ENCODE measurements at regions not wholly inside any gene's neighbourhood (a gene's known extent, or its start where the extent isn't known, plus 50 kb on each side); places are given as distances from the start of the nearest gene placed in this dataset.

DNA sequence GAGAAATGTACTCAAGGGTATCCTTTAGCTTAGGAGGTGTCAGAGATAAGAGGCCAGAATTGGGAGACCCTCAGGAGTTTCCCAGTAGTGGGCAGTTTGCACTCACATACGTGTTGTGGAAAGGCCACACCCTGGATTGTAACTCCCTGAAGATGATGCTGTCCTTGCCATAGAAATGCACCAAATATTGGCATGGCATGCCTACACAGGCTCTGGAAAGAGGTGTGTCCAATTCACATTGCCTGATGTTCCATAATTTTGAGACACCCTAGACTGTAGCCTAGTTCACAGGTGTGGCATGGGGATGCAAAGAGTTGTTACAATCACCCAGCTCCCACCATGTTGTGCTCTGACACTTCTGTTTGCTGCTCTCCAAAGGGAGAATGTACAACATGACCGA, 271.9 kb downstream of the CCDC85A start:
- TF ChIP-seq, protein P1, sequence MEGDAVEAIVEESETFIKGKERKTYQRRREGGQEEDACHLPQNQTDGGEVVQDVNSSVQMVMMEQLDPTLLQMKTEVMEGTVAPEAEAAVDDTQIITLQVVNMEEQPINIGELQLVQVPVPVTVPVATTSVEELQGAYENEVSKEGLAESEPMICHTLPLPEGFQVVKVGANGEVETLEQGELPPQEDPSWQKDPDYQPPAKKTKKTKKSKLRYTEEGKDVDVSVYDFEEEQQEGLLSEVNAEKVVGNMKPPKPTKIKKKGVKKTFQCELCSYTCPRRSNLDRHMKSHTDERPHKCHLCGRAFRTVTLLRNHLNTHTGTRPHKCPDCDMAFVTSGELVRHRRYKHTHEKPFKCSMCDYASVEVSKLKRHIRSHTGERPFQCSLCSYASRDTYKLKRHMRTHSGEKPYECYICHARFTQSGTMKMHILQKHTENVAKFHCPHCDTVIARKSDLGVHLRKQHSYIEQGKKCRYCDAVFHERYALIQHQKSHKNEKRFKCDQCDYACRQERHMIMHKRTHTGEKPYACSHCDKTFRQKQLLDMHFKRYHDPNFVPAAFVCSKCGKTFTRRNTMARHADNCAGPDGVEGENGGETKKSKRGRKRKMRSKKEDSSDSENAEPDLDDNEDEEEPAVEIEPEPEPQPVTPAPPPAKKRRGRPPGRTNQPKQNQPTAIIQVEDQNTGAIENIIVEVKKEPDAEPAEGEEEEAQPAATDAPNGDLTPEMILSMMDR (IDR thresholded peaks at IDR 0.05; ENCODE audit: insufficient read depth, low read length, severe bottlenecking): no peak
- no peak overlapping the region for H3K4me3 ChIP-seq (ENCODE audit: low read depth, low read length)
- no peaks in the 10 kb centered on the region for H3K36me3 ChIP-seq (ENCODE audit: control insufficient read depth, insufficient read depth, low read length)
- no peaks in the 10 kb centered on the region for H3K27me3 ChIP-seq (ENCODE audit: control insufficient read depth, insufficient read depth, low read length)
- FAIRE-seq (no peak), DNase-seq (ENCODE audit: low read depth) (no peak)

GRCh38 chr2:56456791-56457190, 273.0 kb downstream of the CCDC85A start:
- Histone ChIP-seq H3K4me3 (ENCODE audit: low read depth, low read length) (no peak overlapping the region), H3K36me3 (ENCODE audit: control insufficient read depth, insufficient read depth, low read length) (no peaks in the 10 kb centered on the region), H3K27me3 (ENCODE audit: control insufficient read depth, insufficient read depth, low read length) (no peaks in the 10 kb centered on the region)
- TF ChIP-seq, protein P1 (IDR thresholded peaks at IDR 0.05; ENCODE audit: insufficient read depth, low read length, severe bottlenecking): no peak
- DNase-seq (ENCODE audit: low read depth) (no peak), FAIRE-seq (no peak)

DNA sequence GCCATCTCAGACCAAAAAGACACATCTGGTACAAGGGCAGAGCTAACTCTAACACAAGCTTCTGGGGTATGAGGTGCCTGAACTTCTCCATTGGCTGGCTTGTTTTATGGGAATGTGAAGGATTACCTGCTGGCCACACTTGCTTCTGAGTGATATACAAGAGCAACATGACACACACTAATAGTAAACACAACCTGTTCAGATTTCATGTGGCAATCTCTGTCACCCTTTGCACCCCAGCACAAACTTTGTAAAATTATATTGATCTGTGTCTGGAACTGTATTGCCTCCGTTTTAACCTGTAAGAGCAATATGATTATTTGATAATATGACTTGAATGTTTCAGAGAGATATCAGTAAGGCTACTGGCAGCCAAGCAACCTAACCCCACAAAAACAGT, 276.7 kb downstream of the CCDC85A start:
- Histone ChIP-seq H3K36me3 (ENCODE audit: control insufficient read depth, insufficient read depth, low read length) (no peaks in the 10 kb centered on the region), H3K27me3 (ENCODE audit: control insufficient read depth, insufficient read depth, low read length) (no peaks in the 10 kb centered on the region), H3K4me3 (ENCODE audit: low read depth, low read length) (no peak overlapping the region)
- TF ChIP-seq, protein P1 (IDR thresholded peaks at IDR 0.05; ENCODE audit: insufficient read depth, low read length, severe bottlenecking): no peak
- DNase-seq (ENCODE audit: low read depth) (no peak), FAIRE-seq (no peak)

- TF ChIP-seq, protein P1 (IDR thresholded peaks at IDR 0.05; ENCODE audit: insufficient read depth, low read length, severe bottlenecking): no peak
- DNase-seq (ENCODE audit: low read depth) (no peak), FAIRE-seq (no peak)
- no peaks in the 10 kb centered on the region for H3K36me3 ChIP-seq (ENCODE audit: control insufficient read depth, insufficient read depth, low read length)
- no peak overlapping the region for H3K4me3 ChIP-seq (ENCODE audit: low read depth, low read length)
- no peaks in the 10 kb centered on the region for H3K27me3 ChIP-seq (ENCODE audit: control insufficient read depth, insufficient read depth, low read length)
Observed at GRCh38 chr2:56464066-56464465, 280.3 kb downstream of the CCDC85A start.

DNA sequence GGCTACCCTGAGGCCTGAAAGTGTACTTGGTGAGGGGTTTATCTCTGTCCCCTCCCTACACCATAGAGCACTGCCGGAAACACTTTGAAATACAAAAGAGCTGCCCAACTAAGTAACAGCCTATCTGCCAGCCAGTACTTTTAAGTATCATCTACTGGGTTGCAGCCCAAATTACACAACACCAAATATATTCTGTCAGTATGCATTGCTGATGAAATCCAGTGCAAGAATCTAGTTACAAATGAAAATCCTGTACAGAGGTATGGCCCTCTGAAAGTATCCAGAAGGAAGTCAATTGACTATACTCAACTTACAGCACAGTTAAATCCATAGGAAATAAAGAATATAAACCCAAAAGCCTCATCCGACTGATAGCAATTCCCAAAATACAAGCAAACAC, 280.8 kb downstream of the CCDC85A start:
- no peaks in the 10 kb centered on the region for H3K27me3 ChIP-seq (ENCODE audit: control insufficient read depth, insufficient read depth, low read length)
- TF ChIP-seq, protein P1 (IDR thresholded peaks at IDR 0.05; ENCODE audit: insufficient read depth, low read length, severe bottlenecking): no peak
- FAIRE-seq (no peak), DNase-seq (ENCODE audit: low read depth) (no peak)
- H3K4me3 ChIP-seq (ENCODE audit: low read depth, low read length): no peak overlapping the region
- no peaks in the 10 kb centered on the region for H3K36me3 ChIP-seq (ENCODE audit: control insufficient read depth, insufficient read depth, low read length)

DNA sequence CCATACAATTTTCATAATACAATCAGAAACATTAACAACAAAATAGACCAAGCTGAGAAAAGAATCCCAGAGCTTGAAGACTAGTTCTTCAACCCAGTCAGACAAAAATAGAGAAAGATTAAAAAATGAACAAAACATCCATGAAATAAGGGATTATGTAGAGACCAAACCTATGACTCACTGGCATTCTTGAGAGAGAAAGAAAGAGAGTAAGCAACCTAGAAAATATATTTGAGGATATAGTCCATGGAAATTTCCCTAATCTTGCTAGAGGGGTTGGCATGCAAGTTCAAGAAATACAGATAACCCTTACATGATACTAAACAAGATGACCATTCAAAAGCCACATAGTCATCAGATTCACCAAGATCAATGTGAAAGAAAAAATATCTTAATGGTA, 281.7 kb downstream of the CCDC85A start:
- TF ChIP-seq, protein P1 (IDR thresholded peaks at IDR 0.05; ENCODE audit: insufficient read depth, low read length, severe bottlenecking): no peak
- H3K4me3 ChIP-seq (ENCODE audit: low read depth, low read length): no peak overlapping the region
- no peak for FAIRE-seq
- H3K27me3 ChIP-seq (ENCODE audit: control insufficient read depth, insufficient read depth, low read length): no peaks in the 10 kb centered on the region
- no peak for DNase-seq (ENCODE audit: low read depth)
- no peaks in the 10 kb centered on the region for H3K36me3 ChIP-seq (ENCODE audit: control insufficient read depth, insufficient read depth, low read length)
